GM06990 (cell line): ENCODE measurements at regions not wholly inside any gene's neighbourhood (a gene's known extent, or its start where the extent isn't known, plus 50 kb on each side); places are given as distances from the start of the nearest gene placed in this dataset.

ENCODE experiments used
- DNase-seq: peaks from one replicate; pipeline ENCODE4 v3.0.0-alpha.2; 2011; ENCODE audit not compliant: insufficient read length; ENCODE audit errors: extremely low read depth
- H3K27me3 ChIP-seq: replicated peaks from 2 replicates; pipeline ENCODE4 v1.6.0; 2011; ENCODE audit warnings: low read length; ENCODE audit not compliant: control insufficient read depth, insufficient read depth
- H3K36me3 ChIP-seq: 2 replicates; pipeline ENCODE4 v1.5.1; 2011; ENCODE audit warnings: low read length; ENCODE audit not compliant: control insufficient read depth, insufficient read depth
- H3K4me3 ChIP-seq: replicated peaks from 2 replicates; pipeline ENCODE4 v1.5.1; 2011; ENCODE audit warnings: low read depth, mild to moderate bottlenecking, control low read depth, low read length
- CTCF ChIP-seq: IDR thresholded peaks from 2 replicates; pipeline ENCODE4 v1.5.1; 2011; ENCODE audit warnings: low read length, control low read depth, mild to moderate bottlenecking, inconsistent platforms; ENCODE audit not compliant: insufficient read depth, poor library complexity, severe bottlenecking

- Histone ChIP-seq H3K27me3 (no peaks in the 10 kb centered on the region), H3K4me3 (no peak overlapping the region), H3K36me3 (no peaks in the 10 kb centered on the region)
- no peak for TF ChIP-seq CTCF
- no peak for DNase-seq
These were observed 271.5 kb downstream of the TGFB2 start for GRCh38 chr1:218616681-218617080.

GRCh38 chr1:218617986-218618385 is 272.9 kb downstream of the TGFB2 start:
- H3K4me3 ChIP-seq = no peak overlapping the region
- H3K27me3 ChIP-seq = no peaks in the 10 kb centered on the region
- no peak for TF ChIP-seq CTCF
- no peak for DNase-seq
- H3K36me3 ChIP-seq = no peaks in the 10 kb centered on the region

- Histone ChIP-seq H3K36me3 (no peaks in the 10 kb centered on the region), H3K27me3 (no peaks in the 10 kb centered on the region), H3K4me3 (no peak overlapping the region)
- no peak for TF ChIP-seq CTCF
- DNase-seq = no peak
These were observed 275.8 kb downstream of the TGFB2 start for GRCh38 chr1:218620956-218621355.

GRCh38 chr1:218624052-218624451 is 278.9 kb downstream of the TGFB2 start:
- Histone ChIP-seq H3K4me3 (no peak overlapping the region), H3K27me3 (no peaks in the 10 kb centered on the region), H3K36me3 (no peaks in the 10 kb centered on the region)
- no peak for DNase-seq
- TF ChIP-seq CTCF = no peak

- no peak overlapping the region for H3K4me3 ChIP-seq
- H3K27me3 ChIP-seq = no peaks in the 10 kb centered on the region
- TF ChIP-seq CTCF = no peak
- DNase-seq = no peak
- H3K36me3 ChIP-seq = no peaks in the 10 kb centered on the region
These were observed 280.3 kb downstream of the TGFB2 start for GRCh38 chr1:218625393-218625792.
